Calu3 (cell line): ENCODE measurements at regions not wholly inside any gene's neighbourhood (a gene's known extent, or its start where the extent isn't known, plus 50 kb on each side); places are given as distances from the start of the nearest gene placed in this dataset.

Experiments
- BruUV-seq: library from RNA; stranded (reverse); fragments of 400-500 nt; replicated peaks from 2 replicates; lab custom pipeline; 2021; lab: Mats Ljungman, UMichigan
- CTCF ChIA-PET: fragments of 300-600 bp; sonication (Branson Sonifier 250); formaldehyde crosslinking; loops from one replicate; lab custom pipeline; 2022; ENCODE audit warnings: antibody characterized with exemption; lab: Charles Lee
- DNase-seq: peaks from one replicate; pipeline ENCODE4 v3.0.0; 2022
- H3K27ac Mint-ChIP-seq: one replicate; pipeline ENCODE4 v1.8.0; 2022; ENCODE audit warnings: mixed read lengths; ENCODE audit not compliant: unreplicated experiment
- H3K27me3 Mint-ChIP-seq: one replicate; pipeline ENCODE4 v1.8.0; 2022; ENCODE audit warnings: mixed read lengths; ENCODE audit not compliant: unreplicated experiment
- H3K36me3 Mint-ChIP-seq: one replicate; pipeline ENCODE4 v1.8.0; 2022; ENCODE audit warnings: mild to moderate bottlenecking, moderate library complexity, mixed read lengths; ENCODE audit not compliant: insufficient read depth, unreplicated experiment
- H3K4me1 Mint-ChIP-seq: one replicate; pipeline ENCODE4 v1.8.0; 2022; ENCODE audit warnings: mild to moderate bottlenecking, low read depth, mixed read lengths; ENCODE audit not compliant: unreplicated experiment
- H3K4me3 Mint-ChIP-seq: one replicate; pipeline ENCODE4 v1.8.0; 2022; ENCODE audit warnings: mild to moderate bottlenecking, low read depth, moderate library complexity, mixed read lengths; ENCODE audit not compliant: unreplicated experiment
- H3K9me3 Mint-ChIP-seq: one replicate; pipeline ENCODE4 v1.8.0; 2022; ENCODE audit warnings: low read depth, mixed read lengths; ENCODE audit not compliant: unreplicated experiment
- CTCF ChIP-seq: fragments of 200-600 bp; IDR thresholded peaks from one replicate; pipeline ENCODE4 v1.8.0; 2022; ENCODE audit warnings: antibody characterized with exemption; ENCODE audit not compliant: unreplicated experiment
- intact Hi-C: fragments of 100-400 bp; cut with micrococcal nuclease; formaldehyde crosslinking; loops from one replicate; pipeline ENCODE4 v1.10.0; 2022; ENCODE audit not compliant: unreplicated experiment

GRCh38 chr18:78666666-78667335 is 312.8 kb upstream of the SALL3 start:
- intact Hi-C loops, result no loop called here
- Mint-ChIP-seq H3K27ac (no peak overlapping the region), H3K4me1 (no peaks in the 10 kb centered on the region), H3K36me3 (peaks cover 5% of the 10 kb centered on the region), H3K9me3 (peaks cover 4% of the 10 kb centered on the region), H3K27me3 (no peaks in the 10 kb centered on the region), H3K4me3 (no peak overlapping the region)
- DNase-seq, result no peak
- CTCF ChIA-PET, result interaction anchor here (0.7 kb wide), 1 partner anchor 1676 kb away, joined by 3 read pairs; no protein-coding TSS in a partner anchor
- no TSS peak for BruUV-seq
- TF ChIP-seq CTCF, result no peak

GRCh38 chr18:78670778-78671391 is 308.7 kb upstream of the SALL3 start:
- BruUV-seq, result no TSS peak

GRCh38 chr18:78671551-78671950 is 308.1 kb upstream of the SALL3 start:
- H3K36me3 Mint-ChIP-seq, result peaks cover 5% of the 10 kb centered on the region
- no peaks in the 10 kb centered on the region for H3K9me3 Mint-ChIP-seq
- BruUV-seq, result no TSS peak
- CTCF ChIA-PET, result no interaction called here
- H3K4me3 Mint-ChIP-seq, result no peak overlapping the region
- intact Hi-C loops, result no loop called here
- TF ChIP-seq CTCF, result no peak
- DNase-seq, result no peak
- no peaks in the 10 kb centered on the region for H3K4me1 Mint-ChIP-seq
- no peak overlapping the region for H3K27ac Mint-ChIP-seq
- H3K27me3 Mint-ChIP-seq, result no peaks in the 10 kb centered on the region

More at GRCh38 chr18:78670778-78671391, 308.7 kb upstream of the SALL3 start:
- CTCF ChIA-PET, result interaction anchor here (0.6 kb wide), 1 partner anchor 21 kb away, joined by 3 read pairs; no protein-coding TSS in a partner anchor
- H3K27me3 Mint-ChIP-seq, result no peaks in the 10 kb centered on the region
- H3K4me1 Mint-ChIP-seq, result no peaks in the 10 kb centered on the region
- intact Hi-C loops, result no loop called here
- DNase-seq, result no peak
- H3K27ac Mint-ChIP-seq, result no peak overlapping the region
- TF ChIP-seq CTCF, result no peak
- peaks cover 5% of the 10 kb centered on the region for H3K36me3 Mint-ChIP-seq
- no peaks in the 10 kb centered on the region for H3K9me3 Mint-ChIP-seq
- no peak overlapping the region for H3K4me3 Mint-ChIP-seq

DNA sequence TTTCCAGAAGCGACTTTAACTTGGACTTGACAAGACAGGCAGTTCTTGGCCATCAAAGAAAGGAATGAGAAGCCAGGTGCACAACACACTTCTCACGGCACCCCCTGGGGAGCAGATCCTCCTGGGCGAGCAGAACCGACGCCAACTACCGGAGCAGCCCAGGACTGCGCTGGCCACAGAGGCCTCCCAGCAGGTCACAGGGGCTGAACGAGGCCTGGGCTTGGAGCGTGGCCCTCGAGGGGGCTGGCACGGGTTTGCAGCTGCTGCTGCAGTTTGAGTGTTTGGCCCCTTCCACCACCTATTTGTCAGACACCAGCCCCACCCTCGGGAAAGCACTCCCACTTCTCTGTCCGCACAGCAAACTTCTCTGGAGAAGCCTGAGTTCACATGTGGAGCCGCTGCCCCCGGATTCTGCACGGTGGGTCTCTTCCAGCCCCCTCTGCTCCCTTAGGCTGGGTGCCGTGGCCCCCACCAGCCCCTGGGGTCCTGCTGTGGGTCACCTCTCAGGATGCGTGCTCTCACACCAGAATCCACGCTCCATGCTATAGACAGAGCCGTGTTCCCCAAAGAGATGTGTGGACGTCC is 306.7 kb upstream of the SALL3 start:
- H3K27me3 Mint-ChIP-seq, result no peaks in the 10 kb centered on the region
- intact Hi-C loops, result no loop called here

More for the DNA sequence above, 306.7 kb upstream of the SALL3 start:
- H3K27ac Mint-ChIP-seq, result no peak overlapping the region
- no peak for TF ChIP-seq CTCF
- H3K4me3 Mint-ChIP-seq, result no peak overlapping the region
- H3K9me3 Mint-ChIP-seq, result no peaks in the 10 kb centered on the region
- no TSS peak for BruUV-seq
- no peaks in the 10 kb centered on the region for H3K4me1 Mint-ChIP-seq
- DNase-seq, result no peak
- H3K36me3 Mint-ChIP-seq, result no peaks in the 10 kb centered on the region
- CTCF ChIA-PET, result no interaction called here
